OCI-LY1 (cell line): ENCODE measurements at regions not wholly inside any gene's neighbourhood (a gene's known extent, or its start where the extent isn't known, plus 50 kb on each side); places are given as distances from the start of the nearest gene placed in this dataset.

Experiments
- H2AFZ ChIP-seq: fragments of 200-600 bp; sonication (generic), shearing (Covaris generic); 2 replicates; pipeline ENCODE4 v1.6.0; 2014; ENCODE audit warnings: antibody characterized with exemption, mild to moderate bottlenecking, low read length
- H3F3A ChIP-seq: fragments of 200-600 bp; sonication (generic), shearing (Covaris generic); 2 replicates; pipeline ENCODE4 v1.6.0; 2014; ENCODE audit warnings: mild to moderate bottlenecking, antibody characterized with exemption, low read length, moderate library complexity; ENCODE audit not compliant: insufficient read depth
- H3K27ac ChIP-seq: fragments of 200-600 bp; sonication (generic); 2 replicates; pipeline ENCODE4 v1.5.1; 2014; ENCODE audit warnings: low read length, mixed run types, mild to moderate bottlenecking, low read depth; ENCODE audit not compliant: poor library complexity, severe bottlenecking
- H3K27me3 ChIP-seq: fragments of 200-600 bp; sonication (generic); 2 replicates; pipeline ENCODE4 v1.6.0; 2014; ENCODE audit warnings: antibody characterized with exemption, mild to moderate bottlenecking, low read length, moderate library complexity; ENCODE audit not compliant: insufficient read depth
- H3K36me3 ChIP-seq: fragments of 200-600 bp; sonication (generic); 2 replicates; pipeline ENCODE4 v1.6.1; 2014; ENCODE audit warnings: mild to moderate bottlenecking, antibody characterized with exemption, low read length, moderate library complexity, mixed read lengths; ENCODE audit not compliant: insufficient read depth
- H3K4me1 ChIP-seq: fragments of 200-600 bp; sonication (generic); 2 replicates; pipeline ENCODE4 v1.5.1; 2014; ENCODE audit warnings: mild to moderate bottlenecking, low read length, moderate library complexity; ENCODE audit not compliant: insufficient read depth, severe bottlenecking
- H3K4me2 ChIP-seq: fragments of 200-600 bp; sonication (generic), shearing (Covaris generic); 2 replicates; pipeline ENCODE4 v1.6.1; 2014; ENCODE audit warnings: low read length
- H3K4me3 ChIP-seq: fragments of 200-600 bp; sonication (generic); 2 replicates; pipeline ENCODE4 v1.5.1; 2014; ENCODE audit warnings: low read length, low read depth, mild to moderate bottlenecking, mixed read lengths; ENCODE audit not compliant: poor library complexity, severe bottlenecking
- H3K79me2 ChIP-seq: fragments of 200-600 bp; shearing (Covaris generic); 2 replicates; pipeline ENCODE4 v1.6.1; 2016; ENCODE audit warnings: mixed run types, low read length, mixed read lengths; ENCODE audit not compliant: insufficient read depth
- H3K9ac ChIP-seq: fragments of 200-600 bp; sonication (generic), shearing (Covaris generic); 2 replicates; pipeline ENCODE4 v1.6.1; 2014; ENCODE audit warnings: mild to moderate bottlenecking, low read length, mixed read lengths
- H3K9me2 ChIP-seq: fragments of 200-600 bp; sonication (generic), shearing (Covaris generic); 2 replicates; pipeline ENCODE4 v1.6.1; 2014; ENCODE audit warnings: low read depth, mild to moderate bottlenecking, low read length, mixed read lengths
- H3K9me3 ChIP-seq: fragments of 200-600 bp; shearing (Covaris generic); 2 replicates; pipeline ENCODE4 v1.6.1; 2014; ENCODE audit warnings: low read length, mixed read lengths
- H4K20me1 ChIP-seq: fragments of 200-600 bp; sonication (generic), shearing (Covaris generic); 2 replicates; pipeline ENCODE4 v1.6.0; 2016; ENCODE audit warnings: mild to moderate bottlenecking, low read length; ENCODE audit not compliant: insufficient read depth
- CTCF ChIP-seq: fragments of 200-600 bp; sonication (generic), shearing (Covaris generic); IDR thresholded peaks from 2 replicates; pipeline ENCODE4 v1.5.1; 2017; ENCODE audit warnings: mild to moderate bottlenecking, antibody characterized with exemption, low read length, moderate library complexity, mixed read lengths
- EZH2 ChIP-seq: fragments of 200-600 bp; sonication (generic), shearing (Covaris generic); IDR thresholded peaks from 2 replicates; pipeline ENCODE4 v1.8.0; 2017; ENCODE audit warnings: borderline replicate concordance, mixed run types, mild to moderate bottlenecking, antibody characterized with exemption, low read length, moderate library complexity, mixed read lengths

GRCh38 chr10:43962346-43963191 is 313.9 kb upstream of the ZNF32 start:
- H3K4me3 ChIP-seq: no peak overlapping the region

GRCh38 chr10:43961523-43962345 is 313.1 kb upstream of the ZNF32 start:
- Histone ChIP-seq H3K9ac (no peak overlapping the region), H4K20me1 (no peaks in the 10 kb centered on the region), H3K9me3 (no peaks in the 10 kb centered on the region), H3K79me2 (no peaks in the 10 kb centered on the region), H3K9me2 (no peaks in the 10 kb centered on the region), H3K4me1 (no peaks in the 10 kb centered on the region), H3K27ac (no peak overlapping the region), H3K27me3 (no peaks in the 10 kb centered on the region), H3K4me2 (no peak overlapping the region), H3K4me3 (no peak overlapping the region), H3K36me3 (no peaks in the 10 kb centered on the region), H3F3A (no peaks in the 10 kb centered on the region), H2AFZ (no peak overlapping the region)
- TF ChIP-seq EZH2 (no peak), CTCF (no peak)

More at GRCh38 chr10:43962346-43963191, 313.9 kb upstream of the ZNF32 start:
- H3K9me2 ChIP-seq: no peaks in the 10 kb centered on the region
- no peaks in the 10 kb centered on the region for H3K9me3 ChIP-seq
- no peak overlapping the region for H3K4me2 ChIP-seq
- TF ChIP-seq EZH2 (no peak), CTCF (no peak)
- H3K27ac ChIP-seq: no peak overlapping the region
- no peaks in the 10 kb centered on the region for H3K79me2 ChIP-seq
- no peak overlapping the region for H3K9ac ChIP-seq
- no peaks in the 10 kb centered on the region for H3F3A ChIP-seq
- no peaks in the 10 kb centered on the region for H3K36me3 ChIP-seq
- H4K20me1 ChIP-seq: no peaks in the 10 kb centered on the region
- no peaks in the 10 kb centered on the region for H3K4me1 ChIP-seq
- H3K27me3 ChIP-seq: no peaks in the 10 kb centered on the region
- no peak overlapping the region for H2AFZ ChIP-seq

- Histone ChIP-seq H3K4me2 (no peak overlapping the region), H2AFZ (no peak overlapping the region), H3K79me2 (no peaks in the 10 kb centered on the region), H3K9ac (no peak overlapping the region), H3K27ac (no peak overlapping the region), H3K9me2 (no peaks in the 10 kb centered on the region), H3K9me3 (no peaks in the 10 kb centered on the region), H3F3A (no peaks in the 10 kb centered on the region), H4K20me1 (no peaks in the 10 kb centered on the region), H3K27me3 (no peaks in the 10 kb centered on the region), H3K36me3 (no peaks in the 10 kb centered on the region), H3K4me3 (no peak overlapping the region), H3K4me1 (no peaks in the 10 kb centered on the region)
- no peak for TF ChIP-seq CTCF
- TF ChIP-seq EZH2: no peak
These were observed 312.3 kb upstream of the ZNF32 start for GRCh38 chr10:43960981-43961380.
